AG10803 (cell line): ENCODE measurements at regions not wholly inside any gene's neighbourhood (a gene's known extent, or its start where the extent isn't known, plus 50 kb on each side); places are given as distances from the start of the nearest gene placed in this dataset.
A peak's percentile ranks its signal among the peaks of the same experiment; 100 is the strongest.

Experiments used
- DNase-seq: peaks from one replicate; pipeline ENCODE4 v3.0.0; 2010; ENCODE audit warnings: low read depth
- H3K4me3 ChIP-seq: 2 replicates; pipeline ENCODE4 v1.5.1; 2011; ENCODE audit warnings: mild to moderate bottlenecking, low read length, control low read depth
- CTCF ChIP-seq: conservative IDR thresholded peaks from 2 replicates; pipeline ENCODE4 v1.5.1; 2011; ENCODE audit warnings: mild to moderate bottlenecking, low read length, control low read depth, inconsistent platforms

DNA sequence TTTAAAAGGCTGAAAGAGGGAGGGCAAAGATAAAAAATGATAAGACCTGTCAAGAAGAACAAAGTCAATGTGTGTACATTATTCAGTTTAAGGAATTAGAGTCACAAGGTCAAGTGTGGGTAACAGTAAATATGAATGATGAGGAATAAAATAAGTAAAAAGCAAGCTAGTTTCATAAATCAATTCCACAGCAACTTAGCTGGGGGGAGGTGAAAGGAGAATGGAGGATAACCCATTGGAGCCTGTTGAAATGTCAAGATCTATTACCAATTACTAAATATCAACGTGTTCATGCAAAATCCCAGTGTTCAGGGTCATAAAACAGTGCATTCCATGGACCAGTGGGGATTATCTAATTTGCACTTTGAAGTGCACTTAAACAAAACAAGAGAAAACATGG is 242.9 kb downstream of the TBX18 start:
- TF ChIP-seq CTCF: no peak
- H3K4me3 ChIP-seq: no peak overlapping the region
- DNase-seq: no peak

GRCh38 chr6:84517741-84518530 is 246.5 kb downstream of the TBX18 start:
- no peak for DNase-seq
- TF ChIP-seq CTCF: no peak
- no peak overlapping the region for H3K4me3 ChIP-seq

- H3K4me3 ChIP-seq: no peak overlapping the region
- DNase-seq: no peak
- TF ChIP-seq CTCF: no peak
Measured at GRCh38 chr6:84516154-84516553, 248.2 kb downstream of the TBX18 start.

DNA sequence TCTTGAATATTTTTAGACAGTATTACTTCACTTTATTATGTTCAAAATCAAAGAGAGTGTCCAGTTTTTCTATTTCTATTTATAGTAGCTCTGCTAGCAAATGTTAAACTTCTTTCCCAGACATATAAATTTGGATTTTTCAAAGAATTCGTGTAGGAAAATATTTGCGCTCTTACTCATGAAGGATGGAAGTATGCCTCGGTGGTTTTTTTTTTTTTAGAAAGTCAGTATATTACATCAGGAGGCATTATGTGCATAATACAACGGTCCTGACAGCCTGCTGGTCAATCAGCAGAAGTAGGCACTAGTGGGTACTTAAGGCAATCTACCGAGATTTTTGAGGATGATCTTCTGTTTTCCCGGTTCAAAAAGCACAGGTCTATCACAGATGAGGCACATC is 249.3 kb downstream of the TBX18 start:
- H3K4me3 ChIP-seq: no peak overlapping the region
- no peak for TF ChIP-seq CTCF
- DNase-seq: no peak

- no peak for DNase-seq
- TF ChIP-seq CTCF: no peak
- no peak overlapping the region for H3K4me3 ChIP-seq
Measured at GRCh38 chr6:84514089-84514971, 250.1 kb downstream of the TBX18 start.

DNA sequence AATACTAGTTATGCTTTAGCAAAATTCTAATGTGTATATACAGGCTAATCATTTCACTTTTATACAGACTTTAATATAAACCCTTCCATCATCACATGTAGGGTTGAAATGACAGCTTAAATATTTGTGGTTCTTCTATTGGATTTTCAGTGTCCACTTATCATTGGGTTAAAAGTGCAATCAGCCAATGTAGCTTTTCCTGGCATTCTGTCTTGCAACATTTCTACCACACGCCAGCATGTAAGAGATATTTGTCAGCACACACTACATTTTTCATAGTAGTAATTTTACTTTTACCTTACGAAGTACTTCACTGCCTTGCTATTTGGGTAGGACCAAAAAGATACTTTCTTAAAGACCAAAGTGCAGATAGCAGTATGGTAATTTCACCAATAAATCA is 252.0 kb downstream of the TBX18 start:
- peak; percentile 50 for DNase-seq
- no peak overlapping the region for H3K4me3 ChIP-seq
- TF ChIP-seq CTCF: no peak

DNA sequence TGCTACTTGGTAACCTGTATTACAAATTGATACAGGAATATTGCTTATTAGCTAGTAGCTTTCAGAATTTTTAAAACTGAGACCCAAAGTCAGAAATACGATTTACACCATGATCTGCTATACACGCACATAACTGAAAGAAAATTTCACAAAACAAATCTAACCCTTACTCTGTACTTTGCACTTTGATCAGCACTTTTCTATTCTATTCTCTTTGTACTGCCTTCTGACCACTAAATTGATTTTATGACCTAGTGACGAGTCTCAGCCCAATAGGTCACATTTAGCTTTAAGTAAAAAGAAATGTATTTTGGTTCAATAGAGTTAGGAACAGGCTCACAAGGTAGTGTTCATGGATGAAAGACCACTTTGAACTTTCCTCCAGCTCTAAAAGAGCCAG is 252.5 kb downstream of the TBX18 start:
- no peak for TF ChIP-seq CTCF
- DNase-seq: no peak
- no peak overlapping the region for H3K4me3 ChIP-seq
